HCT116 (cell line): ENCODE measurements at regions not wholly inside any gene's neighbourhood (a gene's known extent, or its start where the extent isn't known, plus 50 kb on each side); places are given as distances from the start of the nearest gene placed in this dataset.

Experiments used
- ATAC-seq: fragments of 200-7000 bp; cut with Tn5 transposase; 2 replicates; pipeline ENCODE4 v1.9.1; 2020; ENCODE audit warnings: mild to moderate bottlenecking, moderate library complexity
- BruUV-seq: library from RNA; stranded (reverse); fragments of 400-500 nt; replicated peaks from 2 replicates; lab custom pipeline; 2021; lab: Mats Ljungman, UMichigan
- CTCF ChIA-PET: fragments of 300-600 bp; sonication (Branson Sonifier 250); formaldehyde crosslinking; loops from one replicate; lab custom pipeline; 2021; ENCODE audit warnings: antibody characterized with exemption; lab: Charles Lee
- POLR2A ChIA-PET: fragments of 300-600, 350-600 bp; sonication (Branson Sonifier 250); formaldehyde crosslinking; loops from one replicate; lab custom pipeline; 2021; ENCODE audit warnings: antibody characterized with exemption; lab: Charles Lee
- RAD21 ChIA-PET, 2 experiments: fragments of 300-600 bp; sonication (Branson Sonifier 250); formaldehyde crosslinking; loops; one replicate each; lab custom pipeline; 2023; ENCODE audit warnings: low total read pairs in 2 of 2; ENCODE audit not compliant: uncharacterized antibody in 2 of 2, unreplicated experiment in 2 of 2, low non-redundant PET in 1 of 2; lab: Charles Lee
- DNase-seq: peaks from one replicate; pipeline ENCODE4 v3.0.0-alpha.2; 2010; ENCODE audit warnings: low read depth, low spot score
- H2AFZ ChIP-seq: fragments of 200-600 bp; shearing (Covaris generic), sonication (generic); 2 replicates; pipeline ENCODE4 v1.6.1; 2017; ENCODE audit warnings: low read depth, mixed run types, mixed read lengths, antibody characterized with exemption, low read length; ENCODE audit not compliant: poor library complexity, severe bottlenecking
- H3K27ac ChIP-seq: 2 replicates; pipeline ENCODE4 v1.5.1; 2012; ENCODE audit warnings: low read depth, low read length
- H3K27me3 ChIP-seq: fragments of 200-600 bp; sonication (generic); 2 replicates; pipeline ENCODE4 v1.6.1; 2016; ENCODE audit warnings: mixed run types, low read length, mixed read lengths; ENCODE audit not compliant: insufficient read depth
- H3K36me3 ChIP-seq, 2 experiments: fragments of 200-500 bp in 1 of 2; fragments of 200-600 bp in 1 of 2; sonication (Bioruptor generic) in 1 of 2; sonication (generic) in 1 of 2; 2 replicates each; pipeline versions ENCODE4 v1.5.1 to v1.6.1; 2014 to 2016; ENCODE audit warnings: low read length in 2 of 2, inconsistent platforms in 1 of 2, mixed read lengths in 1 of 2, mixed run types in 1 of 2; ENCODE audit not compliant: insufficient read depth in 2 of 2, control insufficient read depth in 1 of 2
- H3K4me1 ChIP-seq, 2 experiments: fragments of 200-600 bp in 1 of 2; sonication (generic) in 1 of 2; 2 replicates each; pipeline versions ENCODE4 v1.5.1 to v1.6.1; 2012 to 2017; ENCODE audit warnings: low read length in 2 of 2, inconsistent platforms in 1 of 2, mild to moderate bottlenecking in 1 of 2, mixed read lengths in 1 of 2, mixed run types in 1 of 2, moderate library complexity in 1 of 2; ENCODE audit not compliant: insufficient read depth in 2 of 2, control insufficient read depth in 1 of 2
- H3K4me2 ChIP-seq: fragments of 200-600 bp; sonication (generic); 2 replicates; pipeline ENCODE4 v1.6.1; 2017; ENCODE audit warnings: mixed run types, low read length, mixed read lengths
- H3K4me3 ChIP-seq, 2 experiments: fragments of 200-600 bp in 1 of 2; sonication (generic) in 1 of 2; replicated peaks in 1 of 2; 2 replicates each; pipeline ENCODE4 v1.5.1; 2011 to 2016; ENCODE audit warnings: low read length in 2 of 2, control low read depth in 1 of 2, low read depth in 1 of 2, mild to moderate bottlenecking in 1 of 2, mixed read lengths in 1 of 2, mixed run types in 1 of 2
- H3K79me2 ChIP-seq: fragments of 200-600 bp; sonication (generic); 2 replicates; pipeline ENCODE4 v1.6.1; 2017; ENCODE audit warnings: mild to moderate bottlenecking, mixed run types, low read length, moderate library complexity, mixed read lengths; ENCODE audit not compliant: insufficient read depth
- H3K9ac ChIP-seq: fragments of 200-600 bp; sonication (generic); 2 replicates; pipeline ENCODE4 v1.6.1; 2016; ENCODE audit warnings: low read length, mixed read lengths
- H3K9me2 ChIP-seq: fragments of 200-600 bp; sonication (generic), shearing (Covaris generic); 2 replicates; pipeline ENCODE4 v1.6.1; 2017; ENCODE audit warnings: mixed run types, mild to moderate bottlenecking, moderate library complexity; ENCODE audit not compliant: insufficient read depth
- H3K9me3 ChIP-seq, 2 experiments: fragments of 200-500 bp in 1 of 2; fragments of 200-600 bp in 1 of 2; sonication (Bioruptor generic) in 1 of 2; sonication (generic) in 1 of 2; 2 replicates each; pipeline ENCODE4 v1.6.1; 2014 to 2017; ENCODE audit warnings: low read length in 2 of 2, mixed read lengths in 2 of 2, inconsistent platforms in 1 of 2, low read depth in 1 of 2, mild to moderate bottlenecking in 1 of 2, mixed run types in 1 of 2, moderate library complexity in 1 of 2; ENCODE audit not compliant: control insufficient read depth in 1 of 2, insufficient read depth in 1 of 2
- H4K20me1 ChIP-seq: fragments of 200-600 bp; sonication (generic), shearing (Covaris generic); 2 replicates; pipeline ENCODE4 v1.6.1; 2017; ENCODE audit warnings: mixed run types, mild to moderate bottlenecking, moderate library complexity; ENCODE audit not compliant: insufficient read depth
- ATF3 ChIP-seq: IDR thresholded peaks from 2 replicates; pipeline ENCODE4 v1.6.1; 2012
- CTCF ChIP-seq, 3 experiments: fragments of 200-600 bp in 1 of 3; sonication (generic) in 1 of 3; IDR thresholded peaks in 2 of 3; conservative IDR thresholded peaks in 1 of 3; 2 replicates each; pipeline ENCODE4 v1.5.1; 2012 to 2017; ENCODE audit warnings: low read depth in 2 of 3, low read length in 2 of 3, antibody characterized with exemption in 1 of 3, borderline replicate concordance in 1 of 3, control low read depth in 1 of 3, mild to moderate bottlenecking in 1 of 3, mixed read lengths in 1 of 3, mixed run types in 1 of 3, moderate library complexity in 1 of 3; ENCODE audit not compliant: insufficient read depth in 1 of 3
- ELF1 ChIP-seq: IDR thresholded peaks from 2 replicates; pipeline ENCODE4 v1.6.1; 2012; ENCODE audit warnings: low read depth, borderline replicate concordance
- EZH2 ChIP-seq: fragments of 200-600 bp; sonication (generic); IDR thresholded peaks from 2 replicates; pipeline ENCODE4 v1.6.1; 2017; ENCODE audit warnings: antibody characterized with exemption, mixed run types
- MAX ChIP-seq: IDR thresholded peaks from 2 replicates; pipeline ENCODE4 v1.6.1; 2012
- POLR2AphosphoS5 ChIP-seq: IDR thresholded peaks from 2 replicates; pipeline ENCODE4 v1.6.1; 2011; ENCODE audit warnings: mild to moderate bottlenecking, low read depth, low read length, moderate library complexity
- RAD21 ChIP-seq: IDR thresholded peaks from 2 replicates; pipeline ENCODE4 v1.6.1; 2012; ENCODE audit warnings: low read depth, mild to moderate bottlenecking
- SP1 ChIP-seq: IDR thresholded peaks from 2 replicates; pipeline ENCODE4 v1.6.1; 2012; ENCODE audit warnings: low read depth
- SRF ChIP-seq: IDR thresholded peaks from 2 replicates; pipeline ENCODE4 v1.6.1; 2012; ENCODE audit warnings: low read depth
- ZBTB33 ChIP-seq: IDR thresholded peaks from 2 replicates; pipeline ENCODE4 v1.6.1; 2011; ENCODE audit warnings: mild to moderate bottlenecking, low read length, moderate library complexity; ENCODE audit not compliant: insufficient replicate concordance; ENCODE audit errors: extremely low read depth
- ZNF274 ChIP-seq: fragments of 200-500 bp; sonication (Bioruptor generic); IDR thresholded peaks from 2 replicates; pipeline ENCODE4 v1.6.1; 2014; ENCODE audit warnings: mild to moderate bottlenecking, low read depth, low read length, inconsistent platforms
- intact Hi-C: fragments of 100-400 bp; cut with micrococcal nuclease; formaldehyde crosslinking; loops from 2 replicates; pipeline ENCODE4 v1.10.0; 2022

- no peak for TF ChIP-seq EZH2
- no peak for TF ChIP-seq SRF
- TF ChIP-seq CTCF (IDR thresholded peaks at IDR 0.05 in 2 of 3, conservative IDR thresholded peaks at IDR 0.05 in 1 of 3; ENCODE audit: borderline replicate concordance in 1 of 3, insufficient read depth in 1 of 3, low read depth in 2 of 3, low read length in 2 of 3) = no peak
- TF ChIP-seq ZNF274 = no peak
- no peak for TF ChIP-seq ZBTB33
- TF ChIP-seq MAX = no peak
- no peak for TF ChIP-seq SP1
- TF ChIP-seq POLR2AphosphoS5 = no peak
- TF ChIP-seq RAD21 = no peak
- TF ChIP-seq ATF3 = no peak
- no peak for TF ChIP-seq ELF1
Measured at GRCh38 chr7:15924910-15925309, 238.4 kb upstream of the MEOX2 start.

More at GRCh38 chr7:15924910-15925309, 238.4 kb upstream of the MEOX2 start:
- ChIA-PET RAD21 (no interaction called here), CTCF (no interaction called here), POLR2A (no interaction called here)
- Histone ChIP-seq H3K9ac (no peak overlapping the region), H4K20me1 (no peaks in the 10 kb centered on the region), H3K9me2 (no peaks in the 10 kb centered on the region), H3K36me3 (no peaks in the 10 kb centered on the region), H3K4me3 (no peak overlapping the region), H3K27me3 (no peaks in the 10 kb centered on the region), H3K27ac (no peak overlapping the region), H3K4me1 (no peaks in the 10 kb centered on the region), H2AFZ (no peak overlapping the region), H3K79me2 (no peaks in the 10 kb centered on the region), H3K4me2 (no peak overlapping the region), H3K9me3 (no peaks in the 10 kb centered on the region)
- DNase-seq (no peak), ATAC-seq (no peak)
- BruUV-seq = no TSS peak
- intact Hi-C loops = no loop called here
